GM12878 (cell line): ENCODE measurements at regions not wholly inside any gene's neighbourhood (a gene's known extent, or its start where the extent isn't known, plus 50 kb on each side); places are given as distances from the start of the nearest gene placed in this dataset.

Source experiments
- BRCA1 ChIP-seq: IDR thresholded peaks from 2 replicates; pipeline ENCODE4 v1.6.1; 2011; ENCODE audit warnings: low read depth, low read length, improper control_type of control experiment
- FOS ChIP-seq: IDR thresholded peaks from 3 replicates; pipeline ENCODE4 v1.6.1; 2011; ENCODE audit warnings: borderline replicate concordance; ENCODE audit not compliant: insufficient read length; ENCODE audit errors: extremely low read depth
- LARP7 ChIP-seq: fragments of 450-650 bp; IDR thresholded peaks from 2 replicates; pipeline ENCODE4 v1.6.1; 2017; ENCODE audit warnings: mild to moderate bottlenecking
- POLR2AphosphoS2 ChIP-seq: IDR thresholded peaks from 2 replicates; pipeline ENCODE4 v1.6.1; 2011; ENCODE audit warnings: low read depth, mild to moderate bottlenecking, low read length, improper control_type of control experiment, moderate library complexity
- POLR2AphosphoS5 ChIP-seq: IDR thresholded peaks from 2 replicates; pipeline ENCODE4 v1.6.1; 2011; ENCODE audit warnings: mild to moderate bottlenecking, low read length, inconsistent platforms
- SMC3 ChIP-seq: IDR thresholded peaks from 2 replicates; pipeline ENCODE4 v1.6.1; 2011; ENCODE audit warnings: low read length, improper control_type of control experiment, borderline replicate concordance

GRCh38 chr2:116719836-116720235, 1094.7 kb upstream of the DDX18 start:
- TF ChIP-seq POLR2AphosphoS5 (no peak), SMC3 (no peak), LARP7 (no peak), BRCA1 (no peak), FOS (no peak), POLR2AphosphoS2 (no peak)
